Erythroblast (primary cell): ENCODE measurements at regions not wholly inside any gene's neighbourhood (a gene's known extent, or its start where the extent isn't known, plus 50 kb on each side); places are given as distances from the start of the nearest gene placed in this dataset.

Experiments
- GATA1 ChIP-seq: IDR thresholded peaks from 2 replicates; pipeline ENCODE4 v1.6.1; 2011; ENCODE audit warnings: low read depth, mild to moderate bottlenecking, control low read depth, low read length, moderate library complexity
- POLR2A ChIP-seq: IDR thresholded peaks from 2 replicates; pipeline ENCODE4 v1.6.1; 2011; ENCODE audit warnings: mild to moderate bottlenecking, low read length

GRCh38 chr7:15035814-15036213 is 133.3 kb upstream of the DGKB start:
- TF ChIP-seq POLR2A (no peak), GATA1 (no peak)
